ENCODE measurements at regions not wholly inside any gene's neighbourhood (a gene's known extent, or its start where the extent isn't known, plus 50 kb on each side); places are given as distances from the start of the nearest gene placed in this dataset.

GRCh38 chr1:94637121-94637520 lies 95.6 kb upstream of the F3 start:
- no peak overlapping the region for H3K9ac ChIP-seq (ENCODE audit: low read depth in 1 of 2, low read length in 2 of 2)
- H3K4me3 ChIP-seq (ENCODE audit: low read depth in 1 of 2, low read length in 2 of 2) = no peak overlapping the region
- peaks cover 7 to 9% of the 10 kb centered on the region in 2 donors for H3K4me1 ChIP-seq (ENCODE audit: control insufficient read depth in 1 of 2, insufficient read depth in 2 of 2, low read length in 2 of 2)
- H3K9me3 ChIP-seq (ENCODE audit: control insufficient read depth in 1 of 2, low read length in 2 of 2) = no peaks in the 10 kb centered on the region
- no peaks in the 10 kb centered on the region for H3K27me3 ChIP-seq (ENCODE audit: control insufficient read depth in 1 of 2, insufficient read depth in 2 of 2, low read length in 2 of 2)
- H3K36me3 ChIP-seq (ENCODE audit: control insufficient read depth in 1 of 2, insufficient read depth in 2 of 2, low read length in 2 of 2) = no peaks in the 10 kb centered on the region
- no peak overlapping the region for H3K27ac ChIP-seq (ENCODE audit: low read depth, low read length)

GRCh38 chr1:94636624-94637023 lies 95.1 kb upstream of the F3 start:
- H3K4me3 ChIP-seq (ENCODE audit: low read depth in 1 of 2, low read length in 2 of 2) = no peak overlapping the region
- H3K36me3 ChIP-seq (ENCODE audit: control insufficient read depth in 1 of 2, insufficient read depth in 2 of 2, low read length in 2 of 2) = no peaks in the 10 kb centered on the region
- no peaks in the 10 kb centered on the region for H3K27me3 ChIP-seq (ENCODE audit: control insufficient read depth in 1 of 2, insufficient read depth in 2 of 2, low read length in 2 of 2)
- H3K9ac ChIP-seq (ENCODE audit: low read depth in 1 of 2, low read length in 2 of 2) = no peak overlapping the region
- no peaks in the 10 kb centered on the region for H3K9me3 ChIP-seq (ENCODE audit: control insufficient read depth in 1 of 2, low read length in 2 of 2)
- peaks cover 2 to 4% of the 10 kb centered on the region in 2 donors for H3K4me1 ChIP-seq (ENCODE audit: control insufficient read depth in 1 of 2, insufficient read depth in 2 of 2, low read length in 2 of 2)
- no peak overlapping the region for H3K27ac ChIP-seq (ENCODE audit: low read depth, low read length)

GRCh38 chr1:94636100-94636499 lies 94.5 kb upstream of the F3 start:
- no peak overlapping the region for H3K4me3 ChIP-seq (ENCODE audit: low read depth in 1 of 2, low read length in 2 of 2)
- no peaks in the 10 kb centered on the region for H3K9me3 ChIP-seq (ENCODE audit: control insufficient read depth in 1 of 2, low read length in 2 of 2)
- no peaks in the 10 kb centered on the region for H3K27me3 ChIP-seq (ENCODE audit: control insufficient read depth in 1 of 2, insufficient read depth in 2 of 2, low read length in 2 of 2)
- no peaks in the 10 kb centered on the region for H3K4me1 ChIP-seq (ENCODE audit: control insufficient read depth in 1 of 2, insufficient read depth in 2 of 2, low read length in 2 of 2)
- H3K27ac ChIP-seq (ENCODE audit: low read depth, low read length) = no peak overlapping the region
- H3K9ac ChIP-seq (ENCODE audit: low read depth in 1 of 2, low read length in 2 of 2) = no peak overlapping the region
- no peaks in the 10 kb centered on the region for H3K36me3 ChIP-seq (ENCODE audit: control insufficient read depth in 1 of 2, insufficient read depth in 2 of 2, low read length in 2 of 2)

GRCh38 chr1:94634977-94635416 lies 93.4 kb upstream of the F3 start:
- H3K9me3 ChIP-seq (ENCODE audit: control insufficient read depth in 1 of 2, low read length in 2 of 2) = no peaks in the 10 kb centered on the region
- H3K9ac ChIP-seq (ENCODE audit: low read depth in 1 of 2, low read length in 2 of 2) = no peak overlapping the region
- no peak overlapping the region for H3K4me3 ChIP-seq (ENCODE audit: low read depth in 1 of 2, low read length in 2 of 2)
- H3K27me3 ChIP-seq (ENCODE audit: control insufficient read depth in 1 of 2, insufficient read depth in 2 of 2, low read length in 2 of 2) = no peaks in the 10 kb centered on the region
- no peaks in the 10 kb centered on the region for H3K4me1 ChIP-seq (ENCODE audit: control insufficient read depth in 1 of 2, insufficient read depth in 2 of 2, low read length in 2 of 2)
- no peaks in the 10 kb centered on the region for H3K36me3 ChIP-seq (ENCODE audit: control insufficient read depth in 1 of 2, insufficient read depth in 2 of 2, low read length in 2 of 2)
- H3K27ac ChIP-seq (ENCODE audit: low read depth, low read length) = no peak overlapping the region

- no peak overlapping the region for H3K9ac ChIP-seq (ENCODE audit: low read depth in 1 of 2, low read length in 2 of 2)
- H3K4me3 ChIP-seq (ENCODE audit: low read depth in 1 of 2, low read length in 2 of 2) = no peak overlapping the region
- no peak overlapping the region for H3K27ac ChIP-seq (ENCODE audit: low read depth, low read length)
- H3K36me3 ChIP-seq (ENCODE audit: control insufficient read depth in 1 of 2, insufficient read depth in 2 of 2, low read length in 2 of 2) = no peaks in the 10 kb centered on the region
- H3K9me3 ChIP-seq (ENCODE audit: control insufficient read depth in 1 of 2, low read length in 2 of 2) = no peaks in the 10 kb centered on the region
- H3K4me1 ChIP-seq (ENCODE audit: control insufficient read depth in 1 of 2, insufficient read depth in 2 of 2, low read length in 2 of 2) = no peaks in the 10 kb centered on the region
- H3K27me3 ChIP-seq (ENCODE audit: control insufficient read depth in 1 of 2, insufficient read depth in 2 of 2, low read length in 2 of 2) = no peaks in the 10 kb centered on the region
These were observed 91.5 kb upstream of the F3 start for GRCh38 chr1:94633051-94633450.

- no peaks in the 10 kb centered on the region for H3K9me3 ChIP-seq (ENCODE audit: control insufficient read depth in 1 of 2, low read length in 2 of 2)
- no peaks in the 10 kb centered on the region for H3K27me3 ChIP-seq (ENCODE audit: control insufficient read depth in 1 of 2, insufficient read depth in 2 of 2, low read length in 2 of 2)
- no peak overlapping the region for H3K27ac ChIP-seq (ENCODE audit: low read depth, low read length)
- H3K4me1 ChIP-seq (ENCODE audit: control insufficient read depth in 1 of 2, insufficient read depth in 2 of 2, low read length in 2 of 2) = no peaks in the 10 kb centered on the region
- H3K9ac ChIP-seq (ENCODE audit: low read depth in 1 of 2, low read length in 2 of 2) = no peak overlapping the region
- H3K36me3 ChIP-seq (ENCODE audit: control insufficient read depth in 1 of 2, insufficient read depth in 2 of 2, low read length in 2 of 2) = no peaks in the 10 kb centered on the region
- H3K4me3 ChIP-seq (ENCODE audit: low read depth in 1 of 2, low read length in 2 of 2) = no peak overlapping the region
These were observed 88.0 kb upstream of the F3 start for GRCh38 chr1:94629259-94630181.

GRCh38 chr1:94628499-94628843 lies 86.9 kb upstream of the F3 start:
- H3K9ac ChIP-seq (ENCODE audit: low read depth in 1 of 2, low read length in 2 of 2) = no peak overlapping the region
- no peaks in the 10 kb centered on the region for H3K27me3 ChIP-seq (ENCODE audit: control insufficient read depth in 1 of 2, insufficient read depth in 2 of 2, low read length in 2 of 2)
- H3K9me3 ChIP-seq (ENCODE audit: control insufficient read depth in 1 of 2, low read length in 2 of 2) = no peaks in the 10 kb centered on the region
- H3K4me1 ChIP-seq (ENCODE audit: control insufficient read depth in 1 of 2, insufficient read depth in 2 of 2, low read length in 2 of 2) = no peaks in the 10 kb centered on the region
- H3K36me3 ChIP-seq (ENCODE audit: control insufficient read depth in 1 of 2, insufficient read depth in 2 of 2, low read length in 2 of 2) = no peaks in the 10 kb centered on the region
- H3K27ac ChIP-seq (ENCODE audit: low read depth, low read length) = no peak overlapping the region
- H3K4me3 ChIP-seq (ENCODE audit: low read depth in 1 of 2, low read length in 2 of 2) = no peak overlapping the region

- H3K4me1 ChIP-seq (ENCODE audit: control insufficient read depth in 1 of 2, insufficient read depth in 2 of 2, low read length in 2 of 2) = no peaks in the 10 kb centered on the region
- no peak overlapping the region for H3K9ac ChIP-seq (ENCODE audit: low read depth in 1 of 2, low read length in 2 of 2)
These were observed 86.4 kb upstream of the F3 start for GRCh38 chr1:94627771-94628498.

GRCh38 chr1:94624203-94624602 lies 82.6 kb upstream of the F3 start:
- no peak overlapping the region for H3K27ac ChIP-seq (ENCODE audit: low read depth, low read length)
- H3K9me3 ChIP-seq (ENCODE audit: control insufficient read depth in 1 of 2, low read length in 2 of 2) = no peaks in the 10 kb centered on the region
- H3K36me3 ChIP-seq (ENCODE audit: control insufficient read depth in 1 of 2, insufficient read depth in 2 of 2, low read length in 2 of 2) = no peaks in the 10 kb centered on the region
- no peak overlapping the region for H3K9ac ChIP-seq (ENCODE audit: low read depth in 1 of 2, low read length in 2 of 2)
- H3K4me1 ChIP-seq (ENCODE audit: control insufficient read depth in 1 of 2, insufficient read depth in 2 of 2, low read length in 2 of 2) = peaks cover 16 to 21% of the 10 kb centered on the region in 2 donors
- no peaks in the 10 kb centered on the region for H3K27me3 ChIP-seq (ENCODE audit: control insufficient read depth in 1 of 2, insufficient read depth in 2 of 2, low read length in 2 of 2)
- H3K4me3 ChIP-seq (ENCODE audit: low read depth in 1 of 2, low read length in 2 of 2) = no peak overlapping the region

More at GRCh38 chr1:94627771-94628498, 86.4 kb upstream of the F3 start:
- Histone ChIP-seq H3K27me3 (ENCODE audit: control insufficient read depth in 1 of 2, insufficient read depth in 2 of 2, low read length in 2 of 2) (no peaks in the 10 kb centered on the region), H3K4me3 (ENCODE audit: low read depth in 1 of 2, low read length in 2 of 2) (no peak overlapping the region), H3K36me3 (ENCODE audit: control insufficient read depth in 1 of 2, insufficient read depth in 2 of 2, low read length in 2 of 2) (no peaks in the 10 kb centered on the region), H3K9me3 (ENCODE audit: control insufficient read depth in 1 of 2, low read length in 2 of 2) (no peaks in the 10 kb centered on the region), H3K27ac (ENCODE audit: low read depth, low read length) (no peak overlapping the region)

GRCh38 chr1:94623560-94624148 lies 82.1 kb upstream of the F3 start:
- no peaks in the 10 kb centered on the region for H3K36me3 ChIP-seq (ENCODE audit: control insufficient read depth in 1 of 2, insufficient read depth in 2 of 2, low read length in 2 of 2)
- no peak overlapping the region for H3K9ac ChIP-seq (ENCODE audit: low read depth in 1 of 2, low read length in 2 of 2)
- peaks cover 16 to 21% of the 10 kb centered on the region in 2 donors for H3K4me1 ChIP-seq (ENCODE audit: control insufficient read depth in 1 of 2, insufficient read depth in 2 of 2, low read length in 2 of 2)
- no peaks in the 10 kb centered on the region for H3K27me3 ChIP-seq (ENCODE audit: control insufficient read depth in 1 of 2, insufficient read depth in 2 of 2, low read length in 2 of 2)
- no peak overlapping the region for H3K4me3 ChIP-seq (ENCODE audit: low read depth in 1 of 2, low read length in 2 of 2)
- no peaks in the 10 kb centered on the region for H3K9me3 ChIP-seq (ENCODE audit: control insufficient read depth in 1 of 2, low read length in 2 of 2)
- no peak overlapping the region for H3K27ac ChIP-seq (ENCODE audit: low read depth, low read length)

Measured in duodenal mucosa (tissue), 2 donors.